ENCODE measurements at regions not wholly inside any gene's neighbourhood (a gene's known extent, or its start where the extent isn't known, plus 50 kb on each side); places are given as distances from the start of the nearest gene placed in this dataset.
A peak's percentile ranks its signal among the peaks of the same experiment; 100 is the strongest.

- DNase-seq, result no peak
Observed at GRCh38 chr2:129880971-129881370, 98.5 kb upstream of the RAB6C start.

GRCh38 chr2:129881786-129882396 is 97.6 kb upstream of the RAB6C start:
- DNase-seq, result no peak

- no peak for DNase-seq
Observed at GRCh38 chr2:129882476-129882875, 97.0 kb upstream of the RAB6C start.

- no peak for DNase-seq
Observed at GRCh38 chr2:129883121-129883520, 96.3 kb upstream of the RAB6C start.

GRCh38 chr2:129884221-129884786 is 95.2 kb upstream of the RAB6C start:
- DNase-seq, result no peak

- no peak for DNase-seq
Observed at GRCh38 chr2:129885735-129886134, 93.7 kb upstream of the RAB6C start.

GRCh38 chr2:129887688-129888266 is 91.7 kb upstream of the RAB6C start:
- DNase-seq, result no peak

- DNase-seq, result no peak
Observed at GRCh38 chr2:129888461-129888860, 91.0 kb upstream of the RAB6C start.

- peak; percentile 16 for DNase-seq
Observed at GRCh38 chr2:129888896-129889295, 90.6 kb upstream of the RAB6C start.

GRCh38 chr2:129891341-129892320 is 87.8 kb upstream of the RAB6C start:
- no peak for DNase-seq

- DNase-seq, result no peak
Observed at GRCh38 chr2:129892360-129892759, 87.1 kb upstream of the RAB6C start.

- no peak for DNase-seq
Observed at GRCh38 chr2:129892773-129893172, 86.7 kb upstream of the RAB6C start.

GRCh38 chr2:129893244-129893643 is 86.2 kb upstream of the RAB6C start:
- DNase-seq, result no peak

GRCh38 chr2:129894616-129895015 is 84.8 kb upstream of the RAB6C start:
- no peak for DNase-seq

GRCh38 chr2:129895061-129895460 is 84.4 kb upstream of the RAB6C start:
- DNase-seq, result no peak

GRCh38 chr2:129895526-129896082 is 83.9 kb upstream of the RAB6C start:
- no peak for DNase-seq

- no peak for DNase-seq
Observed at GRCh38 chr2:129896226-129897100, 83.0 kb upstream of the RAB6C start.

- DNase-seq, result no peak
Observed at GRCh38 chr2:129901754-129902415, 77.6 kb upstream of the RAB6C start.

- DNase-seq, result no peak
Observed at GRCh38 chr2:129902731-129903585, 76.5 kb upstream of the RAB6C start.

All from tongue (tissue), 1 donor.